Activated naive CD4-positive, alpha-beta T cell treated with anti-CD3 and anti-CD28 coated beads, Interleukin-2, amount 50 U/mL, for 24 hours (primary cell): ENCODE measurements at regions not wholly inside any gene's neighbourhood (a gene's known extent, or its start where the extent isn't known, plus 50 kb on each side); places are given as distances from the start of the nearest gene placed in this dataset.

ENCODE experiments used
- H3K27ac Mint-ChIP-seq: one replicate; pipeline ENCODE4 v1.8.0; 2021; ENCODE audit warnings: mild to moderate bottlenecking, mixed read lengths
- H3K27me3 Mint-ChIP-seq: one replicate; pipeline ENCODE4 v1.8.0; 2021; ENCODE audit warnings: mixed read lengths
- H3K36me3 Mint-ChIP-seq: one replicate; pipeline ENCODE4 v1.8.0; 2021; ENCODE audit warnings: mixed read lengths
- H3K4me1 Mint-ChIP-seq: one replicate; pipeline ENCODE4 v1.8.0; 2021; ENCODE audit warnings: mixed read lengths
- H3K4me3 Mint-ChIP-seq: one replicate; pipeline ENCODE4 v1.8.0; 2021; ENCODE audit warnings: mild to moderate bottlenecking, mixed read lengths
- H3K9me3 Mint-ChIP-seq: one replicate; pipeline ENCODE4 v1.8.0; 2021; ENCODE audit warnings: mixed read lengths

DNA sequence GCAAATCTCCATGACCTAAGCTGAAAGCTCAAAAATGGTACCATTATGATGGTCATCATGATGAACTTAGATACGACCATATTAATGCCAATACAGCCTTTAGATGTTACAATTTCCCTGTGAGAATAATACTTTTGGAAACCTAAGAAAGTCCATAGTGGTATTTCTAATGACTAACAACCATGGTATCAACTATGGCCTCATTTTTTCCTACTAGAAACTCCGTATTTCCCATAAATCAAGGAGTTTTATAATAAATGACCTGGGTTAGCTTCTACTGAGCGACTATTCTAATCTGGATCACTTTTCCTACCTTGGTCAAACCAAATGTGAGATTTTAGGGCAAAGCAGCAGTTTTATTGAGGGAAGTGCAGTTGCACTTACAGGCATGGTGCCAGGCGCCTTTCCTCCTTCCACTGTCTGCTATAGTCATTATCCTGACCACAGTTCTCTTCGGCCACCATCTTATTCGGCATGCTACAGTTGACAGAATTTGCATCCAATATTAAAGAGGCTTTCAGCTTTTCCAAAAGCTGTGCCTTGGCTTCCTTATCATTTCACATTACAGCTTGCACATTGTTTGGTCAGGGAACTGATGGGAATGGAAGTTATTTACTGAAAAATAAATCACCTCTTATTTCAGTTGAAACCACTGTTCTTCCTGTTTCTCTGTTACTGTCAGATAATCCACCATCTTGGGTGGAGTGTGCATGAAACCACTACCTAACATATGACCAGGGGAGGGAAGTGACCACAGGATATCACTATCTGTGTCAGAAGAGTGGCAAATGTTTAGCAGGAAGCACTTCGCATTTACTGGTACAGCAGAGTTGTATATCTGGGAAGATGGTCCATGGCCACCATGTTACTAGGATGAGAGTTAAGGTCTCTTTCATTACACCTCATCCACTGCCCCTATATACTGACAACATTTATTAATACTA is 74.5 kb upstream of the PICALM start:
- Mint-ChIP-seq H3K27me3 (no peaks in the 10 kb centered on the region), H3K9me3 (no peaks in the 10 kb centered on the region), H3K27ac (no peak overlapping the region), H3K36me3 (no peaks in the 10 kb centered on the region), H3K4me1 (peaks cover 20% of the 10 kb centered on the region), H3K4me3 (no peak overlapping the region)

- Mint-ChIP-seq H3K36me3 (no peaks in the 10 kb centered on the region), H3K27me3 (no peaks in the 10 kb centered on the region), H3K9me3 (no peaks in the 10 kb centered on the region), H3K4me1 (peaks cover 21% of the 10 kb centered on the region), H3K4me3 (no peak overlapping the region), H3K27ac (no peak overlapping the region)
Observed at GRCh38 chr11:86142170-86142569, 73.3 kb upstream of the PICALM start.

DNA sequence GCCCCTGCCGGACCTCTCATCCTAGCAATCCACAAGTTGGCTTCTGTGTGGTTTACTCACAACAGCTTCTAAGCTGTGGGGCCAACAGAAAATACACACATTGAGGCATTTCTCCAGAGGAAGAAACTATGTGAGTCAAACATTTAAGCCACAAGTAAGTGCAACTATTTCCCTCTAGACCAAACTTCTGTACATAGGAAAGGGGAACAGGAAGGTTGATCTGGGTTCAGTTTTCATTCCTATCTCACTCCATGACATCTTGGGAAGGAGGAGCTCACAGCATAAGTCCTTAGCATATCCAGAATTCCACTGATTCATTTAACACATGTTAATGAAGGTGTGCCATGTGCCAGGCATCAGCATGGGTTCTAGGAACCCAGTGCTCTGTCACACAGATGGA is 72.8 kb upstream of the PICALM start:
- Mint-ChIP-seq H3K36me3 (no peaks in the 10 kb centered on the region), H3K27ac (no peak overlapping the region), H3K27me3 (no peaks in the 10 kb centered on the region), H3K4me1 (peaks cover 21% of the 10 kb centered on the region), H3K9me3 (no peaks in the 10 kb centered on the region), H3K4me3 (no peak overlapping the region)

DNA sequence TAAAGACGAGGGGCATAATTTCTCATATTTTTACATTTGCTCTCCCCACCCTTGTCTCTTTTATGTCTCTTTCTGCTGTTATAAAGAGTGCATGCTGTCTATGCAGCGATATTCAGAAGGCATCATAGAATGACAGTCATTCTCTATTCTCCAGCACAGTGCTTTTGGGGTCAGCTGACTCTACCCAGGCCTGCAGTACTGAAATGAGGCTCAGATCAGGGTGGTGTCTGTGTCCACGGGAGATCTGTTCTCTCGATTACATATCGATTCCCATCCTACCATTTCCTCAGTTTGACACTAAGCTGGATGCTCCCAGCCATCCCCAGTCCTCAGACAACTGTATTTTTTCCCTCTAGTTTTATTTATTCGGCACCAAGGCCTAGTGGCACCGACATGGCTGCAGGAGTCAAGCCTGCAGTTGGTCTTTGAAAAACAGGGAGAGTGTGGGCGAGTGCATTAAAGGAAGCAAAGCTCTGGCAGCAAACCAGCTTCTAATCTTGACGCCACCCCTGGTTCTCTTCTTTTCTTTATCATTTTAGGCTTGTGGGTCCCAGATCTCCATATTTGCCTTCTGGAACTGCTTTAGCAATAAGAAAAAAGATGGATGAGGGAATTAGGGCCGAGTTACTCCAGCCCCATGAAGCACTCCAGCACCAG is 71.6 kb upstream of the PICALM start:
- Mint-ChIP-seq H3K27me3 (no peaks in the 10 kb centered on the region), H3K27ac (no peak overlapping the region), H3K9me3 (no peaks in the 10 kb centered on the region), H3K4me1 (peaks cover 21% of the 10 kb centered on the region), H3K36me3 (no peaks in the 10 kb centered on the region), H3K4me3 (no peak overlapping the region)

DNA sequence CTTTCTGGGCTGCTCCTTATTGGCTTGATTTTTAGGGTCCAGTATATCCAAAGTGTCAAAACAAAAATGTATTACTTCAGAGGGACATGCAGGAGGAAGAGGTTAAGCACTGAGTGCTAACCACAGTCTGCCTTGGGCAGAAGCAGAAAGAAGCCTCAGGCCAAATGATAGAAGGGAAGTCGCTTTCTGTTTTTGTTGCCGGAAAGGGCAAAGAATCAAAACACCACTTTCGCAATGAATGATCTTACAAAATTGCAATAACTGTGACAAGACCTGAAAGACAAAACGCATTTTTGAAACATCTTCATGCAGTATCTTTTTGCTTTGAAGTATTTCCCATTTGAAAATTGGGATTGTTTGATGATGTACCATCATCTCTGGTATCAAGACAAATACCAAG is 70.1 kb upstream of the PICALM start:
- H3K36me3 Mint-ChIP-seq, result no peaks in the 10 kb centered on the region

DNA sequence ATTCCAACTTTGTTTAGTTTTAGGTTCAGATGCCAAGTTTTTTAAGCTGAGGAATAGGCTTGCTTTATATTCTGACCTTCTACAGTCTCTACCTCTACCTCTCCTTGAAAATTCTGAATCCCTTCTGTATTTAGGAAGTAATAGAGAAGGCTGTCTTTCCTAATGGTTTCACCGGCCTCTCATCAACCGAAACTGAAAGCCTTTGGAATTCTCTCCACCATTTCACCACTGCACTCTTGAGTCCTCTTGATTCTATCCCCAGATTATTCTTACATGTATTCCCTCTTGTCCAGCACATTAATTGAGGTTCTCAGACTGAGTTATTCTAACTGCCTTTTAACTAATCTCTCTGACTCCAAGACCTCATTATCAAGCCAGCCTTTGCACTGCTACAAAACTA is 67.7 kb upstream of the PICALM start:
- H3K27ac Mint-ChIP-seq, result no peak overlapping the region
- no peaks in the 10 kb centered on the region for H3K27me3 Mint-ChIP-seq
- H3K9me3 Mint-ChIP-seq, result no peaks in the 10 kb centered on the region
- H3K36me3 Mint-ChIP-seq, result no peaks in the 10 kb centered on the region
- no peak overlapping the region for H3K4me3 Mint-ChIP-seq
- H3K4me1 Mint-ChIP-seq, result peaks cover 13% of the 10 kb centered on the region

More for the DNA sequence above, 70.1 kb upstream of the PICALM start:
- H3K9me3 Mint-ChIP-seq, result no peaks in the 10 kb centered on the region
- peak overlapping the region; percentile 79 for H3K27ac Mint-ChIP-seq
- peaks cover 17% of the 10 kb centered on the region for H3K4me1 Mint-ChIP-seq
- no peak overlapping the region for H3K4me3 Mint-ChIP-seq
- H3K27me3 Mint-ChIP-seq, result no peaks in the 10 kb centered on the region

- no peak overlapping the region for H3K4me3 Mint-ChIP-seq
- H3K36me3 Mint-ChIP-seq, result no peaks in the 10 kb centered on the region
- H3K27me3 Mint-ChIP-seq, result no peaks in the 10 kb centered on the region
- H3K9me3 Mint-ChIP-seq, result no peaks in the 10 kb centered on the region
- no peak overlapping the region for H3K27ac Mint-ChIP-seq
- peaks cover 12% of the 10 kb centered on the region for H3K4me1 Mint-ChIP-seq
Observed at GRCh38 chr11:86135319-86135714, 66.4 kb upstream of the PICALM start.

DNA sequence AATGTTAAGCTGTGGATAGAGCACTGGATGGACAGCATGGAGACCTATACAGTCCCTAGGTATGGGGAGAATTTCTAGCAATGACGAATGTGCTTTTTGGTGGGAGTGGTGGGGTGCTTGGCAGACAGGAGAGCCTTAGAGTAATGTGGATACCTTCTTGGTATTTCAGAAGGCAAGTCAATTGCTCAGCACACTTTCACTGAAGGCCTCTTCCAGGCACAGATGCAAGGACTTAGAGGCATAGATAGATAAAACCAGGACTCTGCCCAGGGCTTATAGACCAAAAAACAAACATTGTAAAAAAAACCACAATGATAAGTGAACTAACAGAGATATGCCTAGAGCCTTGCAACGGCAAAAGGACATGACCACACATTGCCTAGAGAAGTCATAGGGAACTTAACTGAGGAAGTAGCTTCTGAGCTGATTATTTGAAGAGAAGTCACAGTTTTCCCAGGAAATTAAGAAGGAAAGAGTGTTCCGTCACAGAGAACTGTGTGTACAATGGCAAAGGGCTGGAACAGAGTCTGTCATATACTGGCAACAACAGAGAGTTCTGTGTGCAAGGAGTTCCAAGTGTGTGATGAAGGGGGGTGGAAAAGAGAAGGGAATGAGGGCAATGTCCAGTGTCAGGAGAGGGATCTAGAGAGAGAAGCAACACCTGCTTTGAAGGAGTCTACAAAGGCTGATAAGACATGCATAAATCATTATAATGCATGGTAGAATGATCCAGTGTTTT is 65.9 kb upstream of the PICALM start:
- H3K27ac Mint-ChIP-seq, result peak overlapping the region; percentile 42
- H3K4me1 Mint-ChIP-seq, result peaks cover 10% of the 10 kb centered on the region
- no peaks in the 10 kb centered on the region for H3K9me3 Mint-ChIP-seq
- H3K4me3 Mint-ChIP-seq, result no peak overlapping the region
- H3K27me3 Mint-ChIP-seq, result no peaks in the 10 kb centered on the region
- no peaks in the 10 kb centered on the region for H3K36me3 Mint-ChIP-seq

- no peak overlapping the region for H3K4me3 Mint-ChIP-seq
- H3K4me1 Mint-ChIP-seq, result no peaks in the 10 kb centered on the region
Observed at GRCh38 chr11:86132667-86133249, 63.9 kb upstream of the PICALM start.

DNA sequence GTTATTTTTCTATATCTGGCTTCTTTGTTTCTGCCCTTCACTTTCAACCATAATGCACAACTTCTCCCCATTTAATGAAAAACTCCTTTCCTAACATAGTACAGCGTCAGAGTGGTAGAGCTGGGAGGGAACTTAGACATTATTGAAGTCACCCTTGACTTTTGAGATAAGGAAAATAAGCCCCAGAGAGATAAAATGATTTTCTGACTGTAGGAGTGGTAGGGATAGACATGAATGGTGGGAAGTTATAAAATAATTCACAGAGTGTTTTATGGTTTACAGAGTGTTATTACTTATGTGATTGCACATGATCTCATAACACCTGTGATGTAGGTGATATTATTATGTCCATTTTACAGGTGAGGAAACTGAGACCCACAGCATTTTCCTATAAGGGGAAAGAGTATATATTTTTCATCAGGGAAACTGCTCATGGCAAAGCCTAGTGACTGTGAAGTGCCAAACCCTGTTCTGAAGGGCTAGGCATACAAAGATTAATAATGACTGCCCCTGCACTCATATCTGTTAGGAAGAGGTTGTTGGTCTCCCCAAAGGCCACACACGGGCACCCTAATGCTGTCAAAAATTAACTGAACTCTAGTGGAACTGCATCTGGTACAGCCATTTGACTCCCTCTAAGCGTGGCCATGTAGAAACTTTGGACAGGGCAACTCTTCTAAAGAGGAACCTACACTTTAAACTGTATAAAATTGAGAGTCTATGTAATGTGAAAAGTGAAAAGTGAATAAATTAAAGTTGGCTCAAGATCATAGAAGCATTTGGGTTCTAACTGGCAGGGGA is 61.1 kb upstream of the PICALM start:
- H3K27me3 Mint-ChIP-seq, result no peaks in the 10 kb centered on the region
- no peaks in the 10 kb centered on the region for H3K4me1 Mint-ChIP-seq
- H3K27ac Mint-ChIP-seq, result no peak overlapping the region
- no peaks in the 10 kb centered on the region for H3K36me3 Mint-ChIP-seq
- H3K4me3 Mint-ChIP-seq, result no peak overlapping the region
- no peaks in the 10 kb centered on the region for H3K9me3 Mint-ChIP-seq

More at GRCh38 chr11:86132667-86133249, 63.9 kb upstream of the PICALM start:
- Mint-ChIP-seq H3K9me3 (no peaks in the 10 kb centered on the region), H3K27ac (no peak overlapping the region), H3K36me3 (no peaks in the 10 kb centered on the region), H3K27me3 (no peaks in the 10 kb centered on the region)

- Mint-ChIP-seq H3K27me3 (no peaks in the 10 kb centered on the region), H3K4me3 (no peak overlapping the region), H3K27ac (no peak overlapping the region), H3K36me3 (no peaks in the 10 kb centered on the region), H3K9me3 (no peaks in the 10 kb centered on the region), H3K4me1 (peaks cover 5% of the 10 kb centered on the region)
Observed at GRCh38 chr11:86128914-86129313, 60.0 kb upstream of the PICALM start.

GRCh38 chr11:86126862-86127261 is 58.0 kb upstream of the PICALM start:
- Mint-ChIP-seq H3K4me1 (peaks cover 5% of the 10 kb centered on the region), H3K27ac (no peak overlapping the region), H3K9me3 (no peaks in the 10 kb centered on the region), H3K27me3 (no peaks in the 10 kb centered on the region), H3K4me3 (no peak overlapping the region), H3K36me3 (no peaks in the 10 kb centered on the region)

GRCh38 chr11:86124251-86125233 is 55.7 kb upstream of the PICALM start:
- no peaks in the 10 kb centered on the region for H3K36me3 Mint-ChIP-seq
- H3K4me1 Mint-ChIP-seq, result peaks cover 5% of the 10 kb centered on the region
- H3K4me3 Mint-ChIP-seq, result no peak overlapping the region
- no peak overlapping the region for H3K27ac Mint-ChIP-seq
- peaks cover 2% of the 10 kb centered on the region for H3K27me3 Mint-ChIP-seq
- H3K9me3 Mint-ChIP-seq, result no peaks in the 10 kb centered on the region

GRCh38 chr11:86122773-86123172 is 53.9 kb upstream of the PICALM start:
- peaks cover 5% of the 10 kb centered on the region for H3K4me1 Mint-ChIP-seq
- H3K4me3 Mint-ChIP-seq, result no peak overlapping the region
- H3K36me3 Mint-ChIP-seq, result no peaks in the 10 kb centered on the region
- H3K27ac Mint-ChIP-seq, result peak overlapping the region; percentile 32
- no peaks in the 10 kb centered on the region for H3K9me3 Mint-ChIP-seq
- peaks cover 2% of the 10 kb centered on the region for H3K27me3 Mint-ChIP-seq
